Astrocyte of the cerebellum (primary cell): ENCODE measurements at regions not wholly inside any gene's neighbourhood (a gene's known extent, or its start where the extent isn't known, plus 50 kb on each side); places are given as distances from the start of the nearest gene placed in this dataset.

Experiments
- DNase-seq: peaks from one replicate; pipeline ENCODE4 v3.0.0-alpha.2; 2011; ENCODE audit warnings: low read depth
- H3K4me3 ChIP-seq: 2 replicates; pipeline ENCODE4 v1.5.1; 2011; ENCODE audit warnings: mild to moderate bottlenecking, low read depth, low read length, moderate library complexity
- in situ Hi-C: cut with HindIII; loops from 2 replicates; pipeline ENCODE4 v1.10.0; 2017; ENCODE audit warnings: low sequenced_read_pairs
- TF ChIP-seq, protein P1 (sequence below): IDR thresholded peaks from 2 replicates; pipeline ENCODE4 v1.5.1; 2012; ENCODE audit warnings: low read length, low read depth, moderate library complexity, mild to moderate bottlenecking; ENCODE audit errors: missing control alignments

DNA sequence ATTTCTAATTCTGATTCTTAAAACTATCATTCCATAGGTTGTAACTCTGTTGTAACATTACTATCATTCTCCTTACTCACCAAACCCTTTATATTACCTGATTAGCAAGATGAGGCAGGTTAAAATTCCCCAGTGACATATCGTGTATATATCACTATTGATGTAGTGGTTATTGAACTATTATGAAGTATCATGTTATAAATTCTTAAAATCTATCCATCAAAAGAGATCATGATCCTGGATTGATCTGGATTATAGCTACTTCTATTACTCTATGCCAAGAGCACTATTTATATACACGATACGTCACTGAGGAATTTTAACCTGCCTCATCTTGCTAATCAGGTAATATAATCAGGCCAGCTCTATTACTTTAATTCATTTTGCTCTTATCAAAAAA lies 533.9 kb downstream of the SLITRK6 start:
- in situ Hi-C loops, result no loop called here
- TF ChIP-seq, protein P1, sequence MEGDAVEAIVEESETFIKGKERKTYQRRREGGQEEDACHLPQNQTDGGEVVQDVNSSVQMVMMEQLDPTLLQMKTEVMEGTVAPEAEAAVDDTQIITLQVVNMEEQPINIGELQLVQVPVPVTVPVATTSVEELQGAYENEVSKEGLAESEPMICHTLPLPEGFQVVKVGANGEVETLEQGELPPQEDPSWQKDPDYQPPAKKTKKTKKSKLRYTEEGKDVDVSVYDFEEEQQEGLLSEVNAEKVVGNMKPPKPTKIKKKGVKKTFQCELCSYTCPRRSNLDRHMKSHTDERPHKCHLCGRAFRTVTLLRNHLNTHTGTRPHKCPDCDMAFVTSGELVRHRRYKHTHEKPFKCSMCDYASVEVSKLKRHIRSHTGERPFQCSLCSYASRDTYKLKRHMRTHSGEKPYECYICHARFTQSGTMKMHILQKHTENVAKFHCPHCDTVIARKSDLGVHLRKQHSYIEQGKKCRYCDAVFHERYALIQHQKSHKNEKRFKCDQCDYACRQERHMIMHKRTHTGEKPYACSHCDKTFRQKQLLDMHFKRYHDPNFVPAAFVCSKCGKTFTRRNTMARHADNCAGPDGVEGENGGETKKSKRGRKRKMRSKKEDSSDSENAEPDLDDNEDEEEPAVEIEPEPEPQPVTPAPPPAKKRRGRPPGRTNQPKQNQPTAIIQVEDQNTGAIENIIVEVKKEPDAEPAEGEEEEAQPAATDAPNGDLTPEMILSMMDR, result no peak
- no peak for DNase-seq
- H3K4me3 ChIP-seq, result no peak overlapping the region

DNA sequence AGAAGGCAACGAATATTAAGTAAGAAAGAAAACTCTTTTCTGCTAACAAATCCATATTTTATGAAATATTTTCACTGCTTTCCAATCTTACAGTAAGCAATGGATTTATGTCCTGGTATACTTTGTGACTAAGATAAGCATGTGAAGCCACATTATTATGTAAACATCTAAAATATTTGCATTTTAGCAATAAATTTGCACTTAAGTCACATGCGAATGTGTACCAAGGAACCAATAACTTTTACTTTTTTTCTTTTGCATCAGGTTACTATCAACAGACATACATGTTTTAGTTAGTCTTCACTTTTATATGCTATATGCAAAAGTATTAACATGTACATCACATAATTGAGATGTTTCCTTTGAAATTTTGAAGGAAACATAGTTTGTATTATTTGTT lies 536.7 kb downstream of the SLITRK6 start:
- in situ Hi-C loops, result no loop called here
- TF ChIP-seq, protein P1, result no peak
- H3K4me3 ChIP-seq, result no peak overlapping the region
- DNase-seq, result no peak

DNA sequence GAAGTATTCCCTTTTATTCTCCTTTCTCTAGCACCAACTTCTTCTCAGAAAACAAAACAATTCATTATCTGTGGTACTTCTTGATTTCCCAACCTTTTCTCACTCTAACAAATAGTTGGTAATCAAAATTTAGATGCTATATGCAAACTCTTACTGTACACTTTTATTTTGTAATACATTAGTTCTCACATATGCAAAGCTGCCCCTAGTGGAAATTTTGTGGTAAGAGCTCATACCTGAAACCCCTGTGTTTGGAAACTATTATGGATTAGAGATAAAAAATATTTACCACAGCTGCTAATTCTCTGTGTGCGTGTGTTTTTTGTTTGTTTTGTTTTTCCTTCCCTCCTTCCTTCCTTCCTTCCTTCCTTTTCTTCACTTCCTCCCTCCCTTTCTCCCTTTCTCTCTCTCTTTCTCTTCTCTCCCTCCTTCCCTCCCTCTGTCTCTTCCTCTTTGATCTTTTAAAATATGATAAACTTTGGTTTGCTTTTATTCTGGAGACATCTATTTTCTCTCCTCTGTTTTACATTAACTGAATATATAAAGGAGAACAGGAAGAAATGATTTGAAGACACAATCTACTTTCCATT lies 537.4 kb downstream of the SLITRK6 start:
- TF ChIP-seq, protein P1, result peak; percentile 52
- H3K4me3 ChIP-seq, result no peak overlapping the region
- in situ Hi-C loops, result no loop called here
- DNase-seq, result no peak

DNA sequence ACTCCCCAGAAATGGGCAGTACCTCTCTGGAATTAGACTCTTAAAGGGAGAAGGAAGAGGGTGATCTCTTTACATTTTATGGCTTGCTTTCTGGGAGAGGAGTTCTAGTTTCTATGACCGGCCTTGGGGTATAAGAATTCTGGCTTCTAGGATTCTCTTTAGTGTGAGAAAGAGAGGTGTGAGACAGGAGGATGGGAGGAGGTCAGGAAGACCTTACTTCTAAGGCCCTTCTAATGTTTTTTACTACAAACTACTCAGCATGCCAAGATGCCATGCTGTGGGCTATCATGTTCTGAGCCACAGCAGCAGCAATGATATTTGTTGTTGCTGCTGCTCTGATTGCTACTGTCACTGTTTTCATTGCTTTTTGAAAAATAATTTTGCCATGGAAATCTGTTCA lies 538.3 kb downstream of the SLITRK6 start:
- in situ Hi-C loops, result no loop called here
- TF ChIP-seq, protein P1, result no peak
- no peak overlapping the region for H3K4me3 ChIP-seq
- no peak for DNase-seq

DNA sequence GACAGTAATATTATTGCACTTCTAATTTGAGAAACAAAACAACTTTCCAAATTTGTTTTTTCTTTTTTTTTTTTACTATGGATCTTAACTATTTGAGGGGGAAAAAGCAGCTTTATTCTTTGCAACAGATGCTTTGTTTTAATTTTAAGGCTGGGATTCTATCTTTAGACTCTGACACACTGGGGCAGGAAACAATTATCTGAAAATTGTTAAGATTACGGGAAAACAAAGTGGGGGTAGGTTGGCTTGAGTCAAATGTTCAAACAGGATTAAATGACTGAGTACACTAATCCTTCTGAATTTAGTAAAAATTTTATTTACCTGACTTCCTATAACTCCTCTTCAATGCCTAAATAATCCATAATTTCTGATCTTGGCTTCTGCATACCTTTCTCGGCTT lies 543.2 kb downstream of the SLITRK6 start:
- in situ Hi-C loops, result no loop called here
- H3K4me3 ChIP-seq, result no peak overlapping the region
- DNase-seq, result no peak
- TF ChIP-seq, protein P1, result no peak

DNA sequence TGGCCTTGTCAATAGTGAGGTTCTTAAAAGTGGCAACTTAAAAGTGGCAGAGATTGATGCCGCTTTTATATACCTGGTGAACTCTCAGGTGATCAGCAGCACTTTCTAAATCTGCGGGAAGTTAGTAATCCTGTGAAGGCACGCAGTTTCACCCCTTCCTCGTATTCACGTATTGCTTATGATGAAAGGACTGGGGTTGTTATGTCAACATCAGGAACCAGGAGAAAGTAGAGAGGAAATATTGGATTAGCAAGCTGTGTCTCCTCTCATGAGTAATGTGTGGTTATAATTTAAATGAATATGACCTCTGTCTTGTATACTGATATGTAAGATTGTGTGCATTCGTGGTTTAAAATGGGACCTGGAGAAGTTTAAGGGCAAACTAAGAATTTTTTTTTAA lies 544.6 kb downstream of the SLITRK6 start:
- no peak overlapping the region for H3K4me3 ChIP-seq
- in situ Hi-C loops, result no loop called here
- no peak for DNase-seq
- TF ChIP-seq, protein P1, result no peak
